Testis (tissue), 2 donors: ENCODE measurements at regions not wholly inside any gene's neighbourhood (a gene's known extent, or its start where the extent isn't known, plus 50 kb on each side); places are given as distances from the start of the nearest gene placed in this dataset.

Source experiments
- DNase-seq: peaks from one replicate; pipeline ENCODE4 v3.0.0-alpha.2; 2019
- H3K27ac ChIP-seq, 2 donors: fragments of 200-600 bp; sonication (generic); one replicate each; pipeline ENCODE4 v1.5.1; 2019
- H3K27me3 ChIP-seq: fragments of 200-600 bp; sonication (generic); one replicate; pipeline ENCODE4 v1.5.1; 2019
- H3K36me3 ChIP-seq: fragments of 200-600 bp; sonication (generic); one replicate; pipeline ENCODE4 v1.5.1; 2017; ENCODE audit warnings: low read depth; ENCODE audit errors: missing control alignments
- H3K4me1 ChIP-seq: fragments of 200-600 bp; sonication (generic); one replicate; pipeline ENCODE4 v1.5.1; 2019
- H3K4me3 ChIP-seq, 2 donors: fragments of 200-600 bp; sonication (generic); one replicate each; pipeline ENCODE4 v1.5.1; 2017 to 2019
- H3K9me3 ChIP-seq: fragments of 200-600 bp; sonication (generic); one replicate; pipeline ENCODE4 v1.5.1; 2017
- CTCF ChIP-seq, 3 experiments: fragments of 450-650 bp in 2 of 3; fragments of 200-600 bp in 1 of 3; sonication (generic) in 1 of 3; IDR thresholded peaks; one replicate each; pipeline ENCODE4 v1.5.1; 2016 to 2019; ENCODE audit warnings: antibody characterized with exemption in 3 of 3, mild to moderate bottlenecking in 2 of 3, moderate library complexity in 1 of 3
- POLR2A ChIP-seq: fragments of 450-650 bp; IDR thresholded peaks from one replicate; pipeline ENCODE4 v1.6.1; 2017; ENCODE audit warnings: antibody characterized with exemption, mild to moderate bottlenecking, moderate library complexity
- WGBS, 2 donors: methylation state at CpG; one replicate each; pipeline ENCODE4 v1.1.5; 2018; 5-methylcytosine and 5-hydroxymethylcytosine counted together
- intact Hi-C: fragments of 100-400 bp; cut with DNase I; formaldehyde crosslinking; loops from one replicate; pipeline ENCODE4 v1.15.1; 2023; ENCODE audit warnings: low total_unique reads

DNA sequence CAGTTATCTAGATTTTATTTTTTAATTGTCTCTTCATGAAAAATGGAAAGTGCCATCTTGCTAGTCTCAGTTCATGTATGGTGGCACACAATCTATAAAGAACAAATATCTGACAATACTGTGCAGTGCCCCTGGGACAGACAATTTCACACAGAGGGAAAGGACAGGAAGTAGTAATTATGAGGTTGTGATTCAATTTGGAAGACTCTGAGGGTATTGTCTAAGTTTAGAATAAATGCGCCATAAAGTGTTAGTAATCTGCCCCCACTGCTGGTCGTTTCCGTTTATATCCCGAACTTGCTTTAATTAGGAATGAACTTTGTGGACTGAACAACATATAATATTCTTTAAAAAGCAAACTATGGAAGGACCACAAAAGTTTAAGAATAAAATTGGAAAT is 196.4 kb upstream of the SLC24A5 start:
- H3K4me1 ChIP-seq, result no peaks in the 10 kb centered on the region
- 76 to 83% methylated on average over 4 of the region's 4 CpGs for WGBS, 2 donors
- H3K27me3 ChIP-seq, result no peaks in the 10 kb centered on the region
- H3K27ac ChIP-seq, result no peak overlapping the region
- H3K9me3 ChIP-seq, result no peaks in the 10 kb centered on the region
- intact Hi-C loops, result no loop called here
- DNase-seq, result no peak
- H3K4me3 ChIP-seq, result no peak overlapping the region
- H3K36me3 ChIP-seq, result no peaks in the 10 kb centered on the region
- TF ChIP-seq CTCF (IDR thresholded peaks at IDR 0.05) (no peak), POLR2A (no peak)

DNA sequence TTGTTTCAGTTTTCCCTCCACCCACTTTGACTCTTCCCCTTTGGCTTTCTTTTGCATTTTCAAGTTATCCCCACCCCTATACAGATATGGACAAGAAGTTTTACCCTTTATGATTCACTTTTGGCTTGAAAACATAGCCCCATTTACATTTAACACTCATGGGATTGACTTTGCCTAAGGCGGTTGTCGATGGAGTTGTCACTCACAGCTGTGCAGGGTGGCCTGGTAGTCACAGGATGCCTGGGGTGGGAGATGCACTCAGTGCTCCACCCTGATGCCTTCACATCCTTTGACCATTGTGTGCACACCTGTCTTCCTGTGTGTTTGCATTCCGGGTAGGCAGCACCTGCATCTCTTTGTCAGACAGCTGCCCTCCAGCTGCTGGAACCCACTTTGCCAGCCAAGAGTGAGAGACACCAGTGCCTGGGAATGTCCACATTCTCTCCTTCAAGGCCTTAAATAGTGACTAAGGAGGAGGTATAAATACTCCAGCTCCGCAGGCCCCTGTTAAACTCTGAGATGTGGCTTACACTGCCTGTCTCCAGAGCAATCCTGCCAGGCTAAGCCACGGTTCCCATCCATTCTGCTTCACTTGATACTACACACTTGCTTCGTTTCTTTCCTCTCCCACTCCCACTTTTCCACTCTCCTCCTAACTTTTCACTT is 191.5 kb upstream of the SLC24A5 start:
- WGBS, 2 donors, result 81 to 91% methylated on average over 6 of the region's 6 CpGs
- H3K27me3 ChIP-seq, result no peaks in the 10 kb centered on the region
- H3K9me3 ChIP-seq, result no peaks in the 10 kb centered on the region
- no peak overlapping the region for H3K27ac ChIP-seq
- no peak overlapping the region for H3K4me3 ChIP-seq
- H3K36me3 ChIP-seq, result no peaks in the 10 kb centered on the region
- DNase-seq, result no peak
- intact Hi-C loops, result no loop called here
- no peaks in the 10 kb centered on the region for H3K4me1 ChIP-seq
- TF ChIP-seq CTCF (IDR thresholded peaks at IDR 0.05) (no peak), POLR2A (no peak)

DNA sequence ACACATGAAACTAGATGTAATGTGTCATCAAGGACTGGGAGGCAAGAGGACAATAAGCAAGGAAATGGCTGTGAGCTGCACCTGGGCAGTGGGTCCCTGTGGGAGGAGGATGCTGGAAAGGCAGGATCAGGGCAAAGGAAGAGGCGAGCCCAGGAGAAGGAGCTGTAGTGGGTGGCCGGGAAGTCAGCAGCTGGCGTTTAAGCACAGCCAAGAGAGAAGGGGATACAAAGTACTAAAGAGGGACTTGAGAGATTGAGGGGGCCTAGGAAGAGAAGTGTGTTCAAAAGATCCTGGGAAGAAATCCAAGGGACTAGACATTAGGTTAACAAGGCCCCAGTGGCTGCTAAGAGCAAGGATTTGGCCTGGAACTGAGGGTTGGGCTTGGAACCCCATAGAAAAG is 188.5 kb upstream of the SLC24A5 start:
- no peak overlapping the region for H3K27ac ChIP-seq
- H3K27me3 ChIP-seq, result no peaks in the 10 kb centered on the region
- 67 to 71% methylated on average over 3 of the region's 3 CpGs for WGBS, 2 donors
- no peak overlapping the region for H3K4me3 ChIP-seq
- TF ChIP-seq POLR2A (no peak), CTCF (IDR thresholded peaks at IDR 0.05) (no peak)
- H3K36me3 ChIP-seq, result no peaks in the 10 kb centered on the region
- no peak for DNase-seq
- no peaks in the 10 kb centered on the region for H3K4me1 ChIP-seq
- intact Hi-C loops, result no loop called here
- no peaks in the 10 kb centered on the region for H3K9me3 ChIP-seq

DNA sequence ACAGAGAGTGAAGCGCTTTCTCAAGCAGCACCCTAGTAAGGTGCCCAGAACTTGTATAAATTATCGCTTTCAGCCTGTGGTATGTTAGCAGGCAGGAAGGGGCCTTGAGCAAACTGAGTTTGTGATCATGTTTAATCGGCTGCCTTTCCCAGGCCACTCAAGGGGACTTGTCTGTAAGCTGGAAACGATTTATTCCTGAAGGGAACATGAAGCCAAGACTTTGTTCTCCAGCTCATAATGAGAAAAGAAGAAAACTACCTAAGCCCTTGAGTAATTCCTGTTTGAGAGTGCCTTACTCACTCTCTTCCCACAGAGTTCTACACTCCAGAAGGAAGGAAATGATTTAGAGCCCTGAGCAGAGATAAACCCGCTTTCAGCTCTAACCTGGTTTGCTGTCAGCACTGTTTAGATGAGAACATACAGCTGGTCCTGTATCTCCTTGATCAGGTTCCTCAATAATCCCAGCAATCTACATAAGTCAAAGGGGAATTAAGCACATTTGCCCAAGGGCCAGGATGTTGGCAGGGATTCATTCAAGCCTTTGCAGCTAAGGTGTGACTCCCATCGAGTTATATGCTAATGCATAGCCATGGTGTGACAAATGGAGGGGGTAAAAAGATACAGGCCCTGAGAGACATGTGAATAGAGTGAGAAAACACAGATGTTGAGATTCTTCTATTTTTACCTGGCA is 187.7 kb upstream of the SLC24A5 start:
- Histone ChIP-seq H3K27me3 (no peaks in the 10 kb centered on the region), H3K36me3 (no peaks in the 10 kb centered on the region), H3K9me3 (no peaks in the 10 kb centered on the region), H3K4me3 (no peak overlapping the region), H3K27ac (no peak overlapping the region), H3K4me1 (no peaks in the 10 kb centered on the region)
- intact Hi-C loops, result no loop called here
- no peak for DNase-seq
- no peak for TF ChIP-seq POLR2A
- TF ChIP-seq CTCF (IDR thresholded peaks at IDR 0.05), result no peak
- 72 to 74% methylated on average over 6 of the region's 6 CpGs for WGBS, 2 donors

DNA sequence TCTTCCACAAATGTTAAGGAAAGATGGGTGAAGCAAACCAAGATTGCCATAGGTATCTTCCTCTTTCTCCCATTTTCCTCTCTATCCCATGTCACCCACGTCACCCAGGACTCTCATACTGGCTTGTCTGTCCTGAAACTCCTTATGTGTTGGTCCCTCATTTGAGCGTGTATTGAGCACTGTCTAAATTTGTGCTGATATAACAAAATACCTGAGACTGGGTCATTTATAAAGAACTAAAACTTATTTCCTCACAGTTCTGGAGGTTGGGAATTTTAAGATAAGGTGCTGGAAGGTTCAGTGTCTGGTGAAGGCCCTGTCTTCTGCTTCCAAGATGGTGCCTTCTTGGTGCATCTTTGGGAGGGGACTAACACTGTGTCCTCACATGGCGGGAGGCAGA is 186.9 kb upstream of the SLC24A5 start:
- Histone ChIP-seq H3K4me3 (no peak overlapping the region), H3K9me3 (no peaks in the 10 kb centered on the region), H3K27me3 (no peaks in the 10 kb centered on the region), H3K27ac (no peak overlapping the region), H3K4me1 (no peaks in the 10 kb centered on the region), H3K36me3 (no peaks in the 10 kb centered on the region)
- intact Hi-C loops, result no loop called here
- TF ChIP-seq CTCF (IDR thresholded peaks at IDR 0.05), result no peak
- no peak for TF ChIP-seq POLR2A
- 95 to 97% methylated on average over 3 of the region's 3 CpGs for WGBS, 2 donors
- DNase-seq, result no peak
